ENCODE measurements at regions not wholly inside any gene's neighbourhood (a gene's known extent, or its start where the extent isn't known, plus 50 kb on each side); places are given as distances from the start of the nearest gene placed in this dataset.
A peak's percentile ranks its signal among the peaks of the same experiment; 100 is the strongest.

- peaks cover 0 to 5% (median 4%) of the 10 kb centered on the region in 3 donors for H3K4me1 ChIP-seq (ENCODE audit: control insufficient read depth in 3 of 3, insufficient read depth in 3 of 3, low read length in 3 of 3)
- H3K27me3 ChIP-seq (ENCODE audit: control insufficient read depth in 3 of 3, insufficient read depth in 3 of 3, low read length in 3 of 3), result peaks cover 57 to 88% (median 69%) of the 10 kb centered on the region in 3 donors
- no peak overlapping the region for H3K27ac ChIP-seq (ENCODE audit: low read depth, low read length)
- H3K9me3 ChIP-seq (ENCODE audit: control insufficient read depth in 3 of 3, low read length in 3 of 3), result peaks cover 0 to 3% (median 0%) of the 10 kb centered on the region in 3 donors
- H3K4me3 ChIP-seq (ENCODE audit: low read length in 3 of 3), result no peak overlapping the region
- no peak overlapping the region for H3K9ac ChIP-seq (ENCODE audit: low read depth in 1 of 3, low read length in 3 of 3)
- H3K36me3 ChIP-seq (ENCODE audit: control insufficient read depth in 3 of 3, insufficient read depth in 3 of 3, low read length in 3 of 3), result no peaks in the 10 kb centered on the region
Measured at GRCh38 chr6:26202811-26203583, 115.8 kb downstream of the HFE start.

GRCh38 chr6:26204332-26205160, 117.3 kb downstream of the HFE start:
- H3K27me3 ChIP-seq (ENCODE audit: control insufficient read depth in 3 of 3, insufficient read depth in 3 of 3, low read length in 3 of 3), result peaks cover 42 to 72% (median 60%) of the 10 kb centered on the region in 3 donors
- H3K27ac ChIP-seq (ENCODE audit: low read depth, low read length), result peak overlapping the region; percentile 77
- H3K9ac ChIP-seq (ENCODE audit: low read depth in 1 of 3, low read length in 3 of 3), result peak overlapping the region; percentile 50 to 76 (median 72)
- peaks cover 0 to 5% (median 4%) of the 10 kb centered on the region in 3 donors for H3K4me1 ChIP-seq (ENCODE audit: control insufficient read depth in 3 of 3, insufficient read depth in 3 of 3, low read length in 3 of 3)
- no peaks in the 10 kb centered on the region for H3K9me3 ChIP-seq (ENCODE audit: control insufficient read depth in 3 of 3, low read length in 3 of 3)
- peak overlapping the region; percentile 53 to 80 (median 68) for H3K4me3 ChIP-seq (ENCODE audit: low read length in 3 of 3)
- no peaks in the 10 kb centered on the region for H3K36me3 ChIP-seq (ENCODE audit: control insufficient read depth in 3 of 3, insufficient read depth in 3 of 3, low read length in 3 of 3)

GRCh38 chr6:26205161-26205624, 118.0 kb downstream of the HFE start:
- peak overlapping the region in 2 of 3 donors; percentile 72 to 76 for H3K9ac ChIP-seq (ENCODE audit: low read depth in 1 of 3, low read length in 3 of 3)

GRCh38 chr6:26205625-26206574, 118.7 kb downstream of the HFE start:
- Histone ChIP-seq H3K4me1 (ENCODE audit: control insufficient read depth in 3 of 3, insufficient read depth in 3 of 3, low read length in 3 of 3) (peaks cover 0 to 5% (median 4%) of the 10 kb centered on the region in 3 donors), H3K9me3 (ENCODE audit: control insufficient read depth in 3 of 3, low read length in 3 of 3) (no peaks in the 10 kb centered on the region), H3K9ac (ENCODE audit: low read depth in 1 of 3, low read length in 3 of 3) (peak overlapping the region in 1 of 3 donors; percentile 52), H3K36me3 (ENCODE audit: control insufficient read depth in 3 of 3, insufficient read depth in 3 of 3, low read length in 3 of 3) (no peaks in the 10 kb centered on the region), H3K4me3 (ENCODE audit: low read length in 3 of 3) (peak overlapping the region in 2 of 3 donors; percentile 8 to 80), H3K27me3 (ENCODE audit: control insufficient read depth in 3 of 3, insufficient read depth in 3 of 3, low read length in 3 of 3) (peaks cover 36 to 63% (median 59%) of the 10 kb centered on the region in 3 donors), H3K27ac (ENCODE audit: low read depth, low read length) (peak overlapping the region; percentile 77)

More at GRCh38 chr6:26205161-26205624, 118.0 kb downstream of the HFE start:
- peak overlapping the region; percentile 53 to 80 (median 68) for H3K4me3 ChIP-seq (ENCODE audit: low read length in 3 of 3)
- H3K9me3 ChIP-seq (ENCODE audit: control insufficient read depth in 3 of 3, low read length in 3 of 3), result no peaks in the 10 kb centered on the region
- H3K27ac ChIP-seq (ENCODE audit: low read depth, low read length), result peak overlapping the region; percentile 77
- H3K36me3 ChIP-seq (ENCODE audit: control insufficient read depth in 3 of 3, insufficient read depth in 3 of 3, low read length in 3 of 3), result no peaks in the 10 kb centered on the region
- peaks cover 36 to 66% (median 57%) of the 10 kb centered on the region in 3 donors for H3K27me3 ChIP-seq (ENCODE audit: control insufficient read depth in 3 of 3, insufficient read depth in 3 of 3, low read length in 3 of 3)
- peaks cover 0 to 5% (median 4%) of the 10 kb centered on the region in 3 donors for H3K4me1 ChIP-seq (ENCODE audit: control insufficient read depth in 3 of 3, insufficient read depth in 3 of 3, low read length in 3 of 3)

- no peak overlapping the region for H3K9ac ChIP-seq (ENCODE audit: low read depth in 1 of 3, low read length in 3 of 3)
- H3K27me3 ChIP-seq (ENCODE audit: control insufficient read depth in 3 of 3, insufficient read depth in 3 of 3, low read length in 3 of 3), result peaks cover 35 to 59% (median 52%) of the 10 kb centered on the region in 3 donors
- H3K4me1 ChIP-seq (ENCODE audit: control insufficient read depth in 3 of 3, insufficient read depth in 3 of 3, low read length in 3 of 3), result peaks cover 0 to 5% (median 4%) of the 10 kb centered on the region in 3 donors
- H3K36me3 ChIP-seq (ENCODE audit: control insufficient read depth in 3 of 3, insufficient read depth in 3 of 3, low read length in 3 of 3), result no peaks in the 10 kb centered on the region
- no peaks in the 10 kb centered on the region for H3K9me3 ChIP-seq (ENCODE audit: control insufficient read depth in 3 of 3, low read length in 3 of 3)
- H3K4me3 ChIP-seq (ENCODE audit: low read length in 3 of 3), result no peak overlapping the region
- H3K27ac ChIP-seq (ENCODE audit: low read depth, low read length), result no peak overlapping the region
Measured at GRCh38 chr6:26206868-26207801, 119.9 kb downstream of the HFE start.

- Histone ChIP-seq H3K4me3 (ENCODE audit: low read length in 3 of 3) (no peak overlapping the region), H3K9me3 (ENCODE audit: control insufficient read depth in 3 of 3, low read length in 3 of 3) (peaks cover 0 to 2% (median 0%) of the 10 kb centered on the region in 3 donors), H3K4me1 (ENCODE audit: control insufficient read depth in 3 of 3, insufficient read depth in 3 of 3, low read length in 3 of 3) (peaks cover 7 to 10% (median 8%) of the 10 kb centered on the region in 3 donors), H3K36me3 (ENCODE audit: control insufficient read depth in 3 of 3, insufficient read depth in 3 of 3, low read length in 3 of 3) (no peaks in the 10 kb centered on the region), H3K9ac (ENCODE audit: low read depth in 1 of 3, low read length in 3 of 3) (no peak overlapping the region), H3K27me3 (ENCODE audit: control insufficient read depth in 3 of 3, insufficient read depth in 3 of 3, low read length in 3 of 3) (peaks cover 32 to 62% (median 38%) of the 10 kb centered on the region in 3 donors), H3K27ac (ENCODE audit: low read depth, low read length) (no peak overlapping the region)
Measured at GRCh38 chr6:26211963-26212362, 124.7 kb downstream of the HFE start.

GRCh38 chr6:26213334-26214075, 126.3 kb downstream of the HFE start:
- Histone ChIP-seq H3K4me1 (ENCODE audit: control insufficient read depth in 3 of 3, insufficient read depth in 3 of 3, low read length in 3 of 3) (peaks cover 12 to 15% (median 12%) of the 10 kb centered on the region in 3 donors), H3K27me3 (ENCODE audit: control insufficient read depth in 3 of 3, insufficient read depth in 3 of 3, low read length in 3 of 3) (peaks cover 41 to 65% (median 46%) of the 10 kb centered on the region in 3 donors), H3K9ac (ENCODE audit: low read depth in 1 of 3, low read length in 3 of 3) (no peak overlapping the region), H3K36me3 (ENCODE audit: control insufficient read depth in 3 of 3, insufficient read depth in 3 of 3, low read length in 3 of 3) (no peaks in the 10 kb centered on the region), H3K9me3 (ENCODE audit: control insufficient read depth in 3 of 3, low read length in 3 of 3) (peaks cover 0 to 2% (median 0%) of the 10 kb centered on the region in 3 donors), H3K27ac (ENCODE audit: low read depth, low read length) (no peak overlapping the region), H3K4me3 (ENCODE audit: low read length in 3 of 3) (no peak overlapping the region)
